ENCODE measurements at regions not wholly inside any gene's neighbourhood (a gene's known extent, or its start where the extent isn't known, plus 50 kb on each side); places are given as distances from the start of the nearest gene placed in this dataset.

- intact Hi-C loops (cut with micrococcal nuclease): no loop called here
These were observed 94.7 kb upstream of the TUSC7 start for GRCh38 chr3:116614795-116615362.

GRCh38 chr3:116618138-116618537 lies 91.4 kb upstream of the TUSC7 start:
- no peaks in the 10 kb centered on the region for H3K27me3 ChIP-seq (ENCODE audit: low read length)
- no peak for ATAC-seq
- no peaks in the 10 kb centered on the region for H4K20me1 ChIP-seq (ENCODE audit: low read length)
- no peaks in the 10 kb centered on the region for H3K9me3 ChIP-seq (ENCODE audit: low read length)
- H3F3A ChIP-seq (ENCODE audit: low read length, unreplicated experiment): no peaks in the 10 kb centered on the region
- CTCF ChIA-PET: no interaction called here
- H3K79me2 ChIP-seq (ENCODE audit: low read length): no peaks in the 10 kb centered on the region
- H3K4me2 ChIP-seq (ENCODE audit: low read length): no peak overlapping the region
- no peak overlapping the region for H2AFZ ChIP-seq (ENCODE audit: low read length)
- H3K9me2 ChIP-seq (replicated peaks; ENCODE audit: low read length): no peaks in the 10 kb centered on the region
- POLR2A ChIA-PET (ENCODE audit: unreplicated experiment): no interaction called here
- no peaks in the 10 kb centered on the region for H3K4me1 ChIP-seq (ENCODE audit: insufficient read depth, low read length)
- no peaks in the 10 kb centered on the region for H3K36me3 ChIP-seq (ENCODE audit: low read depth, low read length)
- no peak overlapping the region for H3K27ac ChIP-seq (ENCODE audit: low read length)
- intact Hi-C loops (cut with micrococcal nuclease): no loop called here
- no peak for DNase-seq
- BruUV-seq (replicated peaks): no TSS peak
- TF ChIP-seq EZH2phosphoT487 (IDR thresholded peaks at IDR 0.05; ENCODE audit: borderline replicate concordance, low read length): no peak
- no peak for TF ChIP-seq CTCF (conservative IDR thresholded peaks at IDR 0.05; ENCODE audit: low read depth, low read length)
- no peak for TF ChIP-seq EZH2 (IDR thresholded peaks at IDR 0.05; ENCODE audit: low read length, unreplicated experiment)
- H3K9ac ChIP-seq (ENCODE audit: low read length): no peak overlapping the region
- H3K4me3 ChIP-seq (ENCODE audit: low read length): no peak overlapping the region

More at GRCh38 chr3:116614795-116615362, 94.7 kb upstream of the TUSC7 start:
- H3K79me2 ChIP-seq (ENCODE audit: low read length): no peaks in the 10 kb centered on the region
- no peak for TF ChIP-seq EZH2 (IDR thresholded peaks at IDR 0.05; ENCODE audit: low read length, unreplicated experiment)
- TF ChIP-seq EZH2phosphoT487 (IDR thresholded peaks at IDR 0.05; ENCODE audit: borderline replicate concordance, low read length): no peak
- peak; percentile 55 for TF ChIP-seq CTCF (conservative IDR thresholded peaks at IDR 0.05; ENCODE audit: low read depth, low read length)
- H2AFZ ChIP-seq (ENCODE audit: low read length): no peak overlapping the region
- ATAC-seq: no peak
- no peaks in the 10 kb centered on the region for H3K36me3 ChIP-seq (ENCODE audit: low read depth, low read length)
- no peaks in the 10 kb centered on the region for H3F3A ChIP-seq (ENCODE audit: low read length, unreplicated experiment)
- BruUV-seq (replicated peaks): no TSS peak
- H3K9me2 ChIP-seq (replicated peaks; ENCODE audit: low read length): no peaks in the 10 kb centered on the region
- H3K4me2 ChIP-seq (ENCODE audit: low read length): no peak overlapping the region
- no peak overlapping the region for H3K4me3 ChIP-seq (ENCODE audit: low read length)
- no peak overlapping the region for H3K9ac ChIP-seq (ENCODE audit: low read length)
- no peaks in the 10 kb centered on the region for H3K27me3 ChIP-seq (ENCODE audit: low read length)
- no peak overlapping the region for H3K27ac ChIP-seq (ENCODE audit: low read length)
- ChIA-PET CTCF (no interaction called here), POLR2A (ENCODE audit: unreplicated experiment) (no interaction called here)
- H3K9me3 ChIP-seq (ENCODE audit: low read length): 0 out of 2 replicates have a peak, but pooled peaks cover 6% of the 10 kb centered on the region
- peak; percentile 26 for DNase-seq
- H3K4me1 ChIP-seq (ENCODE audit: insufficient read depth, low read length): no peaks in the 10 kb centered on the region
- no peaks in the 10 kb centered on the region for H4K20me1 ChIP-seq (ENCODE audit: low read length)

GRCh38 chr3:116618930-116619329 lies 90.6 kb upstream of the TUSC7 start:
- Histone ChIP-seq H3K9me2 (replicated peaks; ENCODE audit: low read length) (no peaks in the 10 kb centered on the region), H3K4me1 (ENCODE audit: insufficient read depth, low read length) (no peaks in the 10 kb centered on the region), H3K9ac (ENCODE audit: low read length) (no peak overlapping the region), H3K4me2 (ENCODE audit: low read length) (no peak overlapping the region), H3K27ac (ENCODE audit: low read length) (no peak overlapping the region), H3F3A (ENCODE audit: low read length, unreplicated experiment) (no peaks in the 10 kb centered on the region), H3K79me2 (ENCODE audit: low read length) (no peaks in the 10 kb centered on the region), H2AFZ (ENCODE audit: low read length) (no peak overlapping the region), H4K20me1 (ENCODE audit: low read length) (no peaks in the 10 kb centered on the region), H3K4me3 (ENCODE audit: low read length) (no peak overlapping the region), H3K9me3 (ENCODE audit: low read length) (no peaks in the 10 kb centered on the region), H3K27me3 (ENCODE audit: low read length) (no peaks in the 10 kb centered on the region), H3K36me3 (ENCODE audit: low read depth, low read length) (no peaks in the 10 kb centered on the region)
- ATAC-seq (no peak), DNase-seq (no peak)
- POLR2A ChIA-PET (ENCODE audit: unreplicated experiment): no interaction called here
- CTCF ChIA-PET: no interaction called here
- TF ChIP-seq EZH2 (IDR thresholded peaks at IDR 0.05; ENCODE audit: low read length, unreplicated experiment): no peak
- TF ChIP-seq CTCF (conservative IDR thresholded peaks at IDR 0.05; ENCODE audit: low read depth, low read length): no peak
- TF ChIP-seq EZH2phosphoT487 (IDR thresholded peaks at IDR 0.05; ENCODE audit: borderline replicate concordance, low read length): no peak
- BruUV-seq (replicated peaks): no TSS peak
- intact Hi-C loops (cut with micrococcal nuclease): no loop called here
